Neural cell (in vitro differentiated cells): ENCODE measurements at regions not wholly inside any gene's neighbourhood (a gene's known extent, or its start where the extent isn't known, plus 50 kb on each side); places are given as distances from the start of the nearest gene placed in this dataset.

Source experiments
- EP300 ChIP-seq: fragments of 450-650 bp; conservative IDR thresholded peaks from 2 replicates; pipeline ENCODE4 v1.6.1; 2014; ENCODE audit warnings: antibody characterized with exemption, mild to moderate bottlenecking, moderate library complexity; ENCODE audit not compliant: poor library complexity, severe bottlenecking
- EZH2 ChIP-seq: fragments of 200-600, 300-800 bp; shearing (Covaris generic), sonication (generic); IDR thresholded peaks from 2 replicates; pipeline ENCODE4 v1.6.1; 2014; ENCODE audit warnings: antibody characterized with exemption, low read length, borderline replicate concordance, mild to moderate bottlenecking; ENCODE audit not compliant: insufficient read depth, poor library complexity, severe bottlenecking
- MXI1 ChIP-seq: fragments of 450-650 bp; conservative IDR thresholded peaks from 2 replicates; pipeline ENCODE4 v1.6.1; 2014; ENCODE audit warnings: antibody characterized with exemption, mild to moderate bottlenecking; ENCODE audit not compliant: poor library complexity, severe bottlenecking
- POLR2AphosphoS5 ChIP-seq: IDR thresholded peaks from 2 replicates; pipeline ENCODE4 v1.6.1; 2012
- RAD21 ChIP-seq: fragments of 450-650 bp; conservative IDR thresholded peaks from 2 replicates; pipeline ENCODE4 v1.6.1; 2014; ENCODE audit warnings: antibody characterized with exemption, mild to moderate bottlenecking, moderate library complexity
- REST ChIP-seq: IDR thresholded peaks from 2 replicates; pipeline ENCODE4 v1.6.1; 2012; ENCODE audit warnings: borderline replicate concordance
- TAF1 ChIP-seq: IDR thresholded peaks from 2 replicates; pipeline ENCODE4 v1.6.1; 2012; ENCODE audit warnings: low read depth
- TF ChIP-seq, protein P1 (sequence below): fragments of 450-650 bp; IDR thresholded peaks from 2 replicates; pipeline ENCODE4 v1.5.1; 2014; ENCODE audit warnings: antibody characterized with exemption, mild to moderate bottlenecking, moderate library complexity; ENCODE audit not compliant: poor library complexity, severe bottlenecking

DNA sequence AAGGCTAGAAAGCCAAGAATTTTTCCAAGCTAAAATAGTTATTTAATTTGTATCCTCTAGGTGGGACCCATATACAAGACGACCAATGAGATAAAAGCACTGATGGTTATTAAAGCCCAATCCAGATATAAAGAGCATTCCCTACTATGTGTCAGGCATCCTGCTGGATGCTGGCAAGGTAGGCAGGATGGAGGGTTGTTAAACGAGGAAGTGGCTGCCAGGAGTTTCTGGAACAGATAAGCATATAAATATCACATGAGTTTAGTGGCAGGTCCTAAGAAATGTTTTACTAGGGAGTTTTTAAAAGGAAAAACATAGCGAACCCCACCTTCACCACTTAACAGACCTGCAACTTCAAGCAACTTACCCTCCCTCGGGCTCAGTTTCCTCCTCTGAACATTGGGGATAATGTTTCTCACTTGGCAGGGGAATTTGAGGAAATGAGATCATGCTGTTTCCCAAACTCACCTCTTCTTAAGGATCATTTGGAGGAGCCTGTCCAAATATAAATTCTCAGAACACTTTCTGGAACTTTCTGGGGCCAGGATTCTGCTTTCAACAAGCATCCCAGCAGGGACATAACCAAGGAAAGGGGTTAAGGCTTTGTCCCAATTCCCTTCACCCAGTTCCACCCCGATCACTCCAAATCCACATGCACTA, 94.3 kb upstream of the LDB2 start:
- TF ChIP-seq REST (no peak), EP300 (no peak), POLR2AphosphoS5 (no peak), RAD21 (no peak), MXI1 (no peak), TAF1 (no peak), EZH2 (no peak)
- TF ChIP-seq, protein P1, sequence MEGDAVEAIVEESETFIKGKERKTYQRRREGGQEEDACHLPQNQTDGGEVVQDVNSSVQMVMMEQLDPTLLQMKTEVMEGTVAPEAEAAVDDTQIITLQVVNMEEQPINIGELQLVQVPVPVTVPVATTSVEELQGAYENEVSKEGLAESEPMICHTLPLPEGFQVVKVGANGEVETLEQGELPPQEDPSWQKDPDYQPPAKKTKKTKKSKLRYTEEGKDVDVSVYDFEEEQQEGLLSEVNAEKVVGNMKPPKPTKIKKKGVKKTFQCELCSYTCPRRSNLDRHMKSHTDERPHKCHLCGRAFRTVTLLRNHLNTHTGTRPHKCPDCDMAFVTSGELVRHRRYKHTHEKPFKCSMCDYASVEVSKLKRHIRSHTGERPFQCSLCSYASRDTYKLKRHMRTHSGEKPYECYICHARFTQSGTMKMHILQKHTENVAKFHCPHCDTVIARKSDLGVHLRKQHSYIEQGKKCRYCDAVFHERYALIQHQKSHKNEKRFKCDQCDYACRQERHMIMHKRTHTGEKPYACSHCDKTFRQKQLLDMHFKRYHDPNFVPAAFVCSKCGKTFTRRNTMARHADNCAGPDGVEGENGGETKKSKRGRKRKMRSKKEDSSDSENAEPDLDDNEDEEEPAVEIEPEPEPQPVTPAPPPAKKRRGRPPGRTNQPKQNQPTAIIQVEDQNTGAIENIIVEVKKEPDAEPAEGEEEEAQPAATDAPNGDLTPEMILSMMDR, result no peak
